DOHH2 (cell line): ENCODE measurements at regions not wholly inside any gene's neighbourhood (a gene's known extent, or its start where the extent isn't known, plus 50 kb on each side); places are given as distances from the start of the nearest gene placed in this dataset.

ENCODE experiments used
- H3F3A ChIP-seq: fragments of 200-600 bp; sonication (generic), shearing (Covaris generic); 2 replicates; pipeline ENCODE4 v1.6.0; 2016; ENCODE audit warnings: antibody characterized with exemption, mild to moderate bottlenecking; ENCODE audit not compliant: control insufficient read depth, insufficient read depth
- H3K27ac ChIP-seq: fragments of 200-600 bp; sonication (generic); 2 replicates; pipeline ENCODE4 v1.5.1; 2014; ENCODE audit warnings: low read depth, mild to moderate bottlenecking, low read length, moderate library complexity
- H3K27me3 ChIP-seq: fragments of 200-600 bp; sonication (generic); 2 replicates; pipeline ENCODE4 v1.6.1; 2014; ENCODE audit warnings: mild to moderate bottlenecking, low read length, mixed read lengths; ENCODE audit not compliant: control insufficient read depth
- H3K36me3 ChIP-seq: fragments of 200-600 bp; sonication (generic); 2 replicates; pipeline ENCODE4 v1.6.1; 2014; ENCODE audit warnings: mild to moderate bottlenecking, low read length, moderate library complexity, mixed read lengths; ENCODE audit not compliant: control insufficient read depth
- H3K4me1 ChIP-seq: fragments of 200-600 bp; sonication (generic); 2 replicates; pipeline ENCODE4 v1.6.1; 2014; ENCODE audit warnings: mild to moderate bottlenecking, low read length, mixed read lengths; ENCODE audit not compliant: control insufficient read depth
- H3K4me2 ChIP-seq: fragments of 200-600 bp; sonication (generic); 2 replicates; pipeline ENCODE4 v1.6.0; 2014; ENCODE audit warnings: mild to moderate bottlenecking, low read length, moderate library complexity
- H3K4me3 ChIP-seq: fragments of 200-600 bp; sonication (generic); 2 replicates; pipeline ENCODE4 v1.5.1; 2014; ENCODE audit warnings: mild to moderate bottlenecking, low read length, mixed read lengths
- H3K79me2 ChIP-seq: fragments of 200-600 bp; sonication (generic); 2 replicates; pipeline ENCODE4 v1.6.1; 2014; ENCODE audit warnings: mild to moderate bottlenecking, low read length, mixed read lengths; ENCODE audit not compliant: control insufficient read depth
- H3K9me2 ChIP-seq: fragments of 200-600 bp; sonication (generic); replicated peaks from 2 replicates; pipeline ENCODE4 v1.6.1; 2014; ENCODE audit warnings: mild to moderate bottlenecking, low read length, mixed read lengths; ENCODE audit not compliant: control insufficient read depth
- H3K9me3 ChIP-seq: fragments of 200-600 bp; sonication (generic); 2 replicates; pipeline ENCODE4 v1.6.1; 2014; ENCODE audit warnings: antibody characterized with exemption, low read length, mixed read lengths; ENCODE audit not compliant: control insufficient read depth, insufficient read depth
- H4K20me1 ChIP-seq: fragments of 200-600 bp; sonication (generic); 2 replicates; pipeline ENCODE4 v1.6.0; 2014; ENCODE audit warnings: low read depth, mild to moderate bottlenecking, antibody characterized with exemption, low read length, moderate library complexity; ENCODE audit not compliant: control insufficient read depth, insufficient read depth
- EZH2phosphoT487 ChIP-seq: fragments of 200-600 bp; sonication (generic); IDR thresholded peaks from 2 replicates; pipeline ENCODE4 v1.6.1; 2017; ENCODE audit warnings: borderline replicate concordance, mild to moderate bottlenecking, antibody characterized with exemption, low read length, moderate library complexity, mixed read lengths
- TF ChIP-seq, protein P1 (sequence below): fragments of 200-600 bp; sonication (generic); IDR thresholded peaks from one replicate; pipeline ENCODE4 v1.5.1; 2014; ENCODE audit warnings: antibody characterized with exemption, mild to moderate bottlenecking, low read depth, low read length; ENCODE audit not compliant: poor library complexity, severe bottlenecking

DNA sequence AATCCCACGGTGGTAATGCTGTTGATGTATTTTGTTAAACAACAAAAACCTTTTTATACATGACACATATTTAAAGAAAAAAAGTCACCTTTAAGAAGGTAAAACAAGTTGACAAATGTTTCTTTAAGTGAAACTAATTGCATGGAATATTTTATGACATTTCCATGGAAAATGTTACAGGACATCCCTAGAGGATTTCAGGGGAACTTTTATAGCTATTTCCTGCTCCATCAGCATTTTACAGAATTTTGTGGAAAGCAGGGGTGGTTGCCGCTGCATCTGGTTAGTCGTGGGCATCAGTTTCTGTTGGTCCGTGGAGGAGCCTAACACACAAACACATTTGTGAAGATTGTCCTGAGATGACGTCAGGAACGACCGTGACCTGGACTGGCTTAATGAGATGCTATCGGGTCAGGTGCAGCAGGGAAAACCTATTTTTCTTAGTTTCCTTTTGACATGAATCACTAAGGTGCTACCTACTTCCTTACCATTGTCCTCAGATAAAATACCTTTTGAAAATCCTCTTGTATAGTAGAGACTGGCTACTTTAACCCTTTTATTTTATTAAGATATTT, 305.1 kb downstream of the MAP2K6 start:
- no peak overlapping the region for H3K27ac ChIP-seq
- TF ChIP-seq, protein P1, sequence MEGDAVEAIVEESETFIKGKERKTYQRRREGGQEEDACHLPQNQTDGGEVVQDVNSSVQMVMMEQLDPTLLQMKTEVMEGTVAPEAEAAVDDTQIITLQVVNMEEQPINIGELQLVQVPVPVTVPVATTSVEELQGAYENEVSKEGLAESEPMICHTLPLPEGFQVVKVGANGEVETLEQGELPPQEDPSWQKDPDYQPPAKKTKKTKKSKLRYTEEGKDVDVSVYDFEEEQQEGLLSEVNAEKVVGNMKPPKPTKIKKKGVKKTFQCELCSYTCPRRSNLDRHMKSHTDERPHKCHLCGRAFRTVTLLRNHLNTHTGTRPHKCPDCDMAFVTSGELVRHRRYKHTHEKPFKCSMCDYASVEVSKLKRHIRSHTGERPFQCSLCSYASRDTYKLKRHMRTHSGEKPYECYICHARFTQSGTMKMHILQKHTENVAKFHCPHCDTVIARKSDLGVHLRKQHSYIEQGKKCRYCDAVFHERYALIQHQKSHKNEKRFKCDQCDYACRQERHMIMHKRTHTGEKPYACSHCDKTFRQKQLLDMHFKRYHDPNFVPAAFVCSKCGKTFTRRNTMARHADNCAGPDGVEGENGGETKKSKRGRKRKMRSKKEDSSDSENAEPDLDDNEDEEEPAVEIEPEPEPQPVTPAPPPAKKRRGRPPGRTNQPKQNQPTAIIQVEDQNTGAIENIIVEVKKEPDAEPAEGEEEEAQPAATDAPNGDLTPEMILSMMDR, result no peak
- TF ChIP-seq EZH2phosphoT487, result no peak
- H3K9me2 ChIP-seq, result no peaks in the 10 kb centered on the region
- no peak overlapping the region for H3K4me2 ChIP-seq
- H3K4me1 ChIP-seq, result no peaks in the 10 kb centered on the region
- H3K79me2 ChIP-seq, result no peaks in the 10 kb centered on the region
- H4K20me1 ChIP-seq, result no peaks in the 10 kb centered on the region
- H3K9me3 ChIP-seq, result no peaks in the 10 kb centered on the region
- H3K27me3 ChIP-seq, result no peaks in the 10 kb centered on the region
- no peak overlapping the region for H3K4me3 ChIP-seq
- H3K36me3 ChIP-seq, result no peaks in the 10 kb centered on the region
- H3F3A ChIP-seq, result no peaks in the 10 kb centered on the region

DNA sequence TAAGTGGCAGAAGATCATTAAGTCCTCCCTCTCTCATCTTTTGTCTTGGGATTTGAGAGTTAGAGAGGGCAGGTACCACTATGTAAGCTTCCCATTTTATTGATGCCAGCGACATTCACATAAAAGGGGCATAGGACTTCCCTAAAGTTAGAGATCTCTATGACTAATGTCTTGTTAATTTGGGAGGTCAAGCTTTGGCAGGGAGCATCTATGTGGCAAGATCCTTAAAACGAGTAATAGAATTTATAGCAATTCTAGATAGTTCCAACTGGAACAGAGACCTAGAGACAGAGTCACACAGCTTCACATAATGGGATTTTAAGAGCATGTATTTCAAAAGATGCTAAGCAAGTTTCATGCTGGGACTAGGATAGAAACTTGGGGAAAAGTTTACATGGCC, 308.0 kb downstream of the MAP2K6 start:
- H3K79me2 ChIP-seq, result no peaks in the 10 kb centered on the region
- H4K20me1 ChIP-seq, result no peaks in the 10 kb centered on the region
- H3K9me3 ChIP-seq, result no peaks in the 10 kb centered on the region
- H3K9me2 ChIP-seq, result no peaks in the 10 kb centered on the region
- H3K27me3 ChIP-seq, result no peaks in the 10 kb centered on the region
- H3K4me1 ChIP-seq, result no peaks in the 10 kb centered on the region
- no peak overlapping the region for H3K4me3 ChIP-seq
- H3K27ac ChIP-seq, result no peak overlapping the region
- no peaks in the 10 kb centered on the region for H3K36me3 ChIP-seq
- H3F3A ChIP-seq, result no peaks in the 10 kb centered on the region
- no peak overlapping the region for H3K4me2 ChIP-seq
- TF ChIP-seq, protein P1, result no peak
- no peak for TF ChIP-seq EZH2phosphoT487

DNA sequence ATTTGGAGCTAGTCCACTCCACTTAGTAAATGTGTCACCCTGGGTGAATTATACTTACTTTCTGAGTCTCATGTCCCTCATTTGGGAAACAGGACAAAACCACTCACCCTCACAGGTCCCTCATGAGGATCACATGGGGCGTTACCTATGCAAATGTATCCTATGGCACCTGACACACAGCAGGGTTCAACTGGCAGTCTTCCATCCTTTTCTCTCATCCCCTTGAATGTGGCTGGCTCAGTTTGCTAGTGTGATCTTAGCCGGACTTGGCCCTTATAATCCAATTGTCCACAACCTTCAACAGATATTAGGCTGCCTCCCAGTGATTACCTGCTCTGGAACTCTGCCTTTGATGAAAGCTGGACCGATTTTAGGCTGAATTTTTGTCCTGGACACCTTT, 308.8 kb downstream of the MAP2K6 start:
- Histone ChIP-seq H3K4me3 (no peak overlapping the region), H3K27me3 (no peaks in the 10 kb centered on the region), H3K36me3 (no peaks in the 10 kb centered on the region), H3K9me3 (no peaks in the 10 kb centered on the region), H3K4me1 (peaks cover 4% of the 10 kb centered on the region), H3K27ac (no peak overlapping the region), H4K20me1 (no peaks in the 10 kb centered on the region), H3K4me2 (no peak overlapping the region), H3F3A (no peaks in the 10 kb centered on the region), H3K79me2 (no peaks in the 10 kb centered on the region), H3K9me2 (no peaks in the 10 kb centered on the region)
- TF ChIP-seq, protein P1, result no peak
- TF ChIP-seq EZH2phosphoT487, result no peak
